ENCODE measurements at regions not wholly inside any gene's neighbourhood (a gene's known extent, or its start where the extent isn't known, plus 50 kb on each side); places are given as distances from the start of the nearest gene placed in this dataset.

- Histone ChIP-seq H4K5ac (ENCODE audit: insufficient read length, low read depth, low read length) (no peak overlapping the region), H3K27ac (ENCODE audit: low read depth, low read length) (no peak overlapping the region), H2AFZ (ENCODE audit: low read length) (no peak overlapping the region), H2BK20ac (ENCODE audit: low read length) (no peak overlapping the region), H3K14ac (ENCODE audit: insufficient read length) (no peak overlapping the region), H3K56ac (replicated peaks; ENCODE audit: insufficient read length, low read depth, low read length) (no peak overlapping the region), H3K9me3 (ENCODE audit: insufficient read depth in 2 of 2, low read depth in 1 of 2, low read length in 1 of 2) (no peaks in the 10 kb centered on the region), H3K18ac (ENCODE audit: extremely low read depth, low read length) (no peak overlapping the region), H4K91ac (replicated peaks; ENCODE audit: insufficient read length, low read length) (no peak overlapping the region), H2BK12ac (ENCODE audit: low read depth, low read length) (no peak overlapping the region), H3K9ac (replicated peaks in 1 of 4; ENCODE audit: extremely low read depth in 1 of 4, low read depth in 3 of 4, low read length in 3 of 4) (no peak overlapping the region), H3K79me2 (ENCODE audit: control insufficient read depth in 1 of 2, insufficient read depth in 2 of 2, low read length in 2 of 2) (no peaks in the 10 kb centered on the region), H3K27me3 (replicated peaks in 1 of 4; ENCODE audit: control insufficient read depth in 3 of 4, extremely low read depth in 1 of 4, insufficient read depth in 3 of 4, low read length in 3 of 4) (no peaks in the 10 kb centered on the region), H3K36me3 (ENCODE audit: control insufficient read depth in 2 of 4, insufficient read depth in 4 of 4, low read length in 3 of 4) (no peaks in the 10 kb centered on the region), H3K23me2 (ENCODE audit: low read depth, low read length) (no peaks in the 10 kb centered on the region), H3K23ac (ENCODE audit: insufficient read length) (no peak overlapping the region), H3K79me1 (ENCODE audit: low read depth, low read length) (no peaks in the 10 kb centered on the region), H4K8ac (ENCODE audit: extremely low read depth, insufficient read depth, low read length) (no peak overlapping the region), H3K4me3 (ENCODE audit: extremely low read depth in 1 of 4, insufficient read depth in 2 of 4, low read depth in 3 of 4, low read length in 4 of 4) (no peak overlapping the region), H3K4me1 (replicated peaks in 1 of 4; ENCODE audit: control insufficient read depth in 3 of 4, insufficient read depth in 4 of 4, low read length in 3 of 4) (peaks cover 0 to 7% (median 2%) of the 10 kb centered on the region in 4 experiments; a peak in 2 of 7 replicates), H2AK5ac (ENCODE audit: low read depth, low read length) (no peak overlapping the region), H2BK15ac (ENCODE audit: low read length) (no peak overlapping the region), H2BK120ac (replicated peaks; ENCODE audit: low read depth, low read length) (no peak overlapping the region), H4K20me1 (replicated peaks in 1 of 2; ENCODE audit: control insufficient read depth in 1 of 2, insufficient read depth in 2 of 2, low read length in 2 of 2) (no peaks in the 10 kb centered on the region), H2BK5ac (ENCODE audit: low read depth, low read length) (no peak overlapping the region), H3K4ac (replicated peaks; ENCODE audit: insufficient read length, low read depth, low read length) (no peak overlapping the region), H3K4me2 (ENCODE audit: insufficient read depth in 1 of 2, low read depth in 2 of 2, low read length in 2 of 2) (no peak overlapping the region)
- ChIA-PET POLR2A (ENCODE audit: partially characterized antibody) (no interaction called here), CTCF (ENCODE audit: partially characterized antibody) (interaction anchor here (0.8 to 1.6 kb wide), 3 partner anchors 19 to 127 kb away, joined by 3 to 4 read pairs (median 4); no protein-coding TSS in a partner anchor)
- no peak for DNase-seq (ENCODE audit: low read depth in 1 of 2, low spot score in 2 of 2)
- WGBS, 2 experiments (ENCODE audit: extremely low coverage in 1 of 2, insufficient coverage in 1 of 2, insufficient read length in 1 of 2, insufficient replicate concordance in 2 of 2, low coverage in 1 of 2, low lambda C conversion rate in 2 of 2, missing lambda C conversion rate in 1 of 2), result 90% methylated on average over 14 of the region's 14 CpGs; no CpG with 5 or more reads in 1 of the 2 experiments
- TF ChIP-seq MAX (IDR thresholded peaks at IDR 0.05) (no peak), PHF8 (conservative IDR thresholded peaks at IDR 0.05; ENCODE audit: low read depth, low read length) (no peak), EP300 (IDR thresholded peaks at IDR 0.05; ENCODE audit: borderline replicate concordance in 1 of 2, low read depth in 2 of 2, low read length in 2 of 2) (no peak), KDM5A (IDR thresholded peaks at IDR 0.05; ENCODE audit: low read length) (no peak), CBX5 (IDR thresholded peaks at IDR 0.05; ENCODE audit: low read depth, low read length) (no peak), SUZ12 (IDR thresholded peaks at IDR 0.05; ENCODE audit: low read length) (no peak), TBP (IDR thresholded peaks at IDR 0.05; ENCODE audit: low read depth, low read length) (no peak)
- no peak for FAIRE-seq
These were observed 71.2 kb upstream of the B3GAT1 start for GRCh38 chr11:134483291-134483690.
